CD4-positive, alpha-beta T cell treated with Interleukin-12 subunit alpha and Interleukin-12 subunit beta, for 1 hour (primary cell): ENCODE measurements at regions not wholly inside any gene's neighbourhood (a gene's known extent, or its start where the extent isn't known, plus 50 kb on each side); places are given as distances from the start of the nearest gene placed in this dataset.

ENCODE experiments used
- DNase-seq: peaks from one replicate; pipeline ENCODE4 v3.0.0-alpha.2; 2020

GRCh38 chr4:133096972-133097371 is 52.1 kb upstream of the PCDH10 start:
- no peak for DNase-seq
